ENCODE measurements at regions not wholly inside any gene's neighbourhood (a gene's known extent, or its start where the extent isn't known, plus 50 kb on each side); places are given as distances from the start of the nearest gene placed in this dataset.

DNA sequence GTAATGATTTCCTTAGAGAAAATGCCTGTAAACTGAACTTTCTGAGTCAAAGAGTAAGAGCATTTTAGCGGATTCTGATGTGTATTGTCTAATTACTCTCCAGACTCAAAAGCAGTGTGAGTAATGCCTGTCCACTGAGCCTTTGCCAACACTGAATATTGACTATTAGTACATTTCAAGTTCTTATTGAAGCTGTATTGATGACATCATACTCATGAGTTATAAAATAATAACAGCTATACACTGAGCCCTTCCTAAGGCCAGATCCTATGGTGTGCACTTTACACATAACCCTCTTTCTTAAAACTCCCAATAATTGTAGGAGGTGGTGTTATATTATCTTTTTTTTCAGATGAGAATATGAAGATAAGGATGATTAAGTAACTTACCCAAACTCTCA is 152.8 kb upstream of the TRPC7 start:
- TF ChIP-seq, protein P1, sequence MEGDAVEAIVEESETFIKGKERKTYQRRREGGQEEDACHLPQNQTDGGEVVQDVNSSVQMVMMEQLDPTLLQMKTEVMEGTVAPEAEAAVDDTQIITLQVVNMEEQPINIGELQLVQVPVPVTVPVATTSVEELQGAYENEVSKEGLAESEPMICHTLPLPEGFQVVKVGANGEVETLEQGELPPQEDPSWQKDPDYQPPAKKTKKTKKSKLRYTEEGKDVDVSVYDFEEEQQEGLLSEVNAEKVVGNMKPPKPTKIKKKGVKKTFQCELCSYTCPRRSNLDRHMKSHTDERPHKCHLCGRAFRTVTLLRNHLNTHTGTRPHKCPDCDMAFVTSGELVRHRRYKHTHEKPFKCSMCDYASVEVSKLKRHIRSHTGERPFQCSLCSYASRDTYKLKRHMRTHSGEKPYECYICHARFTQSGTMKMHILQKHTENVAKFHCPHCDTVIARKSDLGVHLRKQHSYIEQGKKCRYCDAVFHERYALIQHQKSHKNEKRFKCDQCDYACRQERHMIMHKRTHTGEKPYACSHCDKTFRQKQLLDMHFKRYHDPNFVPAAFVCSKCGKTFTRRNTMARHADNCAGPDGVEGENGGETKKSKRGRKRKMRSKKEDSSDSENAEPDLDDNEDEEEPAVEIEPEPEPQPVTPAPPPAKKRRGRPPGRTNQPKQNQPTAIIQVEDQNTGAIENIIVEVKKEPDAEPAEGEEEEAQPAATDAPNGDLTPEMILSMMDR (IDR thresholded peaks at IDR 0.05), result no peak
- TF ChIP-seq ZFX (IDR thresholded peaks at IDR 0.05; ENCODE audit: borderline replicate concordance), result no peak

Data from 22Rv1 (cell line).